ENCODE measurements at regions not wholly inside any gene's neighbourhood (a gene's known extent, or its start where the extent isn't known, plus 50 kb on each side); places are given as distances from the start of the nearest gene placed in this dataset.

DNA sequence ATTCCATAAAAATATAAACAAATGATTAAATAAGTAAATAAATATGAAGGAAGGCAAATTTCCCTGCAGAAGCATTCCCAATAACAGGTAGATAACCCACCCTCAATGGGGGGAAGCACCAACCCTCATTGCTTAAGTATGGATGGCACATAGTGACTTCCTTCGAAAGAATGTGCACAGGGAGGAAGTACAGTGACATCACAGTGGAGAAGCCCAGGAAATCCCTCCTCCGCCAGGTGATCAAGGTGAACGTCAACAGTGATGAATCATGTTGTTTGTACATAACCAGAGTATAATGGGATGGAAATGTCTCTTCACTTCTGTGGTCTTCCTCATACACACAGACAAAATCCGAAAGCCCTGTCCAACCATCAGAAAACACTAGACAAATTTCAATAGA lies 267.9 kb downstream of the THBS2 start:
- TF ChIP-seq, protein P1, sequence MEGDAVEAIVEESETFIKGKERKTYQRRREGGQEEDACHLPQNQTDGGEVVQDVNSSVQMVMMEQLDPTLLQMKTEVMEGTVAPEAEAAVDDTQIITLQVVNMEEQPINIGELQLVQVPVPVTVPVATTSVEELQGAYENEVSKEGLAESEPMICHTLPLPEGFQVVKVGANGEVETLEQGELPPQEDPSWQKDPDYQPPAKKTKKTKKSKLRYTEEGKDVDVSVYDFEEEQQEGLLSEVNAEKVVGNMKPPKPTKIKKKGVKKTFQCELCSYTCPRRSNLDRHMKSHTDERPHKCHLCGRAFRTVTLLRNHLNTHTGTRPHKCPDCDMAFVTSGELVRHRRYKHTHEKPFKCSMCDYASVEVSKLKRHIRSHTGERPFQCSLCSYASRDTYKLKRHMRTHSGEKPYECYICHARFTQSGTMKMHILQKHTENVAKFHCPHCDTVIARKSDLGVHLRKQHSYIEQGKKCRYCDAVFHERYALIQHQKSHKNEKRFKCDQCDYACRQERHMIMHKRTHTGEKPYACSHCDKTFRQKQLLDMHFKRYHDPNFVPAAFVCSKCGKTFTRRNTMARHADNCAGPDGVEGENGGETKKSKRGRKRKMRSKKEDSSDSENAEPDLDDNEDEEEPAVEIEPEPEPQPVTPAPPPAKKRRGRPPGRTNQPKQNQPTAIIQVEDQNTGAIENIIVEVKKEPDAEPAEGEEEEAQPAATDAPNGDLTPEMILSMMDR (IDR thresholded peaks at IDR 0.05; ENCODE audit: low read depth, low read length, missing control alignments): no peak
- no peak for DNase-seq
- in situ Hi-C loops (cut with HindIII; ENCODE audit: low pct_ligation_motif_present, low sequenced_read_pairs): no loop called here
- Histone ChIP-seq H3K27me3 (replicated peaks) (no peaks in the 10 kb centered on the region), H3K36me3 (replicated peaks) (no peaks in the 10 kb centered on the region), H3K27ac (no peak overlapping the region), H3K4me3 (ENCODE audit: low read depth, low read length) (no peak overlapping the region)

DNA sequence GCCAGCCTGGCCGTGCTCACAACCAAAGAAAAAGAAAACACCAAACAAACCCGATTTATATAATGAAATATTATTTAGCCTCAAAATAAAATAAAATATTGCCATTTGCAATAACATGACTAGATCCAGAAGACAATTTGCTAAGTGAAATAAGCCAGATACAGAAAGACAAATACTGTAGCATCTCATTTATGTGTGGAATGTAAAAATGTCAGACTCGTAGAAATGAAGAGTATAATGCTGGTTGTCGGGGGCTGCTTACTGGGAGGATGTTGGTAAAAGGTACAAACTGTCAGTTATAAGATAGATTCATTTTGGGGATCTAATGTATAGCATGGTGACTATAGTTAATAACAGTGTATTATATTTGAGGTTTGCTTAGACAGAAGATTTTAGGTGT lies 269.7 kb downstream of the THBS2 start:
- Histone ChIP-seq H3K36me3 (replicated peaks) (no peaks in the 10 kb centered on the region), H3K27ac (no peak overlapping the region), H3K27me3 (replicated peaks) (no peaks in the 10 kb centered on the region), H3K4me3 (ENCODE audit: low read depth, low read length) (no peak overlapping the region)
- no peak for DNase-seq
- in situ Hi-C loops (cut with HindIII; ENCODE audit: low pct_ligation_motif_present, low sequenced_read_pairs): no loop called here
- TF ChIP-seq, protein P1 (IDR thresholded peaks at IDR 0.05; ENCODE audit: low read depth, low read length, missing control alignments): no peak

DNA sequence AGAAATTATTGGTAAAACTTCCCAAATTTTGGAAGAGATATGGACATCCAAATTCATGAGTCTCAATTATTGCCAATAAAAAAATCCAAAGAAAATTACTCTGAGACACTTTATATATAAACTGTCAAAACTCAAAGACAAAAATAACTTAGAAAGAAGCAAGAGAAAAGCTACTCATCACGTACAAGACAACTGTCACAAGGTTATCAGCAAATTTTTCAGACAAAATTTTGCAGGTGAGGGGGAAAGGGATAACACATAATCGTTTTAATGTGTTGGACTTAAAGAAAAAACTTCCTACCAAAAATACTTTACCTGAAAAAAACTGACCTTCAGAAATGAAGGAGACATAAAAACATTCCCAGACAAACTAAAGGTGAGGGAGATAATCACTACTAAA lies 272.5 kb downstream of the THBS2 start:
- in situ Hi-C loops (cut with HindIII; ENCODE audit: low pct_ligation_motif_present, low sequenced_read_pairs): no loop called here
- TF ChIP-seq, protein P1 (IDR thresholded peaks at IDR 0.05; ENCODE audit: low read depth, low read length, missing control alignments): no peak
- Histone ChIP-seq H3K27me3 (replicated peaks) (no peaks in the 10 kb centered on the region), H3K4me3 (ENCODE audit: low read depth, low read length) (no peak overlapping the region), H3K36me3 (replicated peaks) (no peaks in the 10 kb centered on the region), H3K27ac (no peak overlapping the region)
- no peak for DNase-seq

DNA sequence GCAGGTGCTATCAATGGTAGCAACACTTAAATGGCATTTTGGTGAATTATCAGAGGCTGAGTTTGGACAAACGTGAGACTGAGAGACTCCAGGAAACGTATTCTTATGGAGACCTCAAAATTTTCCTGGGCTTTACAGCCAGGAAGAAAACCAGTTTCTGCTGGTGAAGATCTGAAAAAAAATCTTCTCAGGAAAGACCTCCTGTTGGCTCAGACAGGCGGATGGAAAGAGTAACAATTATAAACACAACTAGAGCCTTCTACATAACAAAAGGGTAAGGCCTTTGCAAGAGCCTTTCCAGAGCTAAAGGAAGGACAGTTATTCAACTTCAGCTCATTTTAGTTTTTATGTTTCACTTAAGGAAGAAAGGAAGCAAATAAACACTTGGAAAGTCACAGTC lies 274.4 kb downstream of the THBS2 start:
- no peaks in the 10 kb centered on the region for H3K36me3 ChIP-seq (replicated peaks)
- no peak for DNase-seq
- TF ChIP-seq, protein P1 (IDR thresholded peaks at IDR 0.05; ENCODE audit: low read depth, low read length, missing control alignments): no peak
- H3K27me3 ChIP-seq (replicated peaks): no peaks in the 10 kb centered on the region
- no peak overlapping the region for H3K4me3 ChIP-seq (ENCODE audit: low read depth, low read length)
- H3K27ac ChIP-seq: no peak overlapping the region
- in situ Hi-C loops (cut with HindIII; ENCODE audit: low pct_ligation_motif_present, low sequenced_read_pairs): no loop called here

DNA sequence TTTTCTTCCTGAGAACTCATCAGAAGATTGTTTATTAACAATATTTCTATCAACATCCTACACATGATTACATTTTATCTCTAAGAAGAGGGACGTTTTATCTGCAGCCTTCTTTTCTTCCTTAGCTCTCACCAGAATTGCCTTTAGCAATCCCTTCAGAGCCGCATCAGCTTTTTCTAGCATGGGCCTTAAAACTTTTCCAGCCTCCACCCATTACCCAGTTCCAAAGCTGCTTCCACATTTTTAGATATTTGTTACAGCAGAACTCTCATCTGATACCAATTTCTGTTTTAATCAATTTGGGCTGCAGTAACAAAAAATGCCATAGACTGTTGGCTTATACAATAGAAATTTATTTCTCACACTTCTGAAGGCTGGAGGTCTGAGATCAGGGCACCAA lies 281.5 kb downstream of the THBS2 start:
- DNase-seq: no peak
- in situ Hi-C loops (cut with HindIII; ENCODE audit: low pct_ligation_motif_present, low sequenced_read_pairs): no loop called here
- Histone ChIP-seq H3K27ac (no peak overlapping the region), H3K27me3 (replicated peaks) (no peaks in the 10 kb centered on the region), H3K36me3 (replicated peaks) (no peaks in the 10 kb centered on the region), H3K4me3 (ENCODE audit: low read depth, low read length) (no peak overlapping the region)
- TF ChIP-seq, protein P1 (IDR thresholded peaks at IDR 0.05; ENCODE audit: low read depth, low read length, missing control alignments): no peak

DNA sequence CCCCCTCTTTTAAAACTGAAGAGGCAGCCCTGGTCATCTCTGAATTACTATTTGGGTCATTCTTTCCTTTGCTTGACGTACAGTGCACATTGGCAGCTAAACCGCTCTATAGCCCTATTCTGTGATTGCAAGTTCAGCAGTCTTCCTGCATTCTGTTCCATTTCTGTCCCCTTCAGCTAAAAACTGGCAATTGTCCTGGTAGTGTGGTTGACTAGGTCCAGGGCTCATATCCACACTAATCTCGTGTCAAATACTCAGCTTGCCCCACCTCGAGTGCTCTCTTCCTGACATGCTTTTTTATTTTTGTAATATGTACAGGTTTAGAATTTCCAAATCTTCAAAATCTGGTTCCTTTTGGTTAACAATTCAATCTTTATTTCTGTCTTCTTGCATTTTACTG lies 282.1 kb downstream of the THBS2 start:
- in situ Hi-C loops (cut with HindIII; ENCODE audit: low pct_ligation_motif_present, low sequenced_read_pairs): no loop called here
- DNase-seq: no peak

More for the DNA sequence above, 282.1 kb downstream of the THBS2 start:
- Histone ChIP-seq H3K27me3 (replicated peaks) (no peaks in the 10 kb centered on the region), H3K4me3 (ENCODE audit: low read depth, low read length) (no peak overlapping the region), H3K36me3 (replicated peaks) (no peaks in the 10 kb centered on the region), H3K27ac (no peak overlapping the region)
- TF ChIP-seq, protein P1 (IDR thresholded peaks at IDR 0.05; ENCODE audit: low read depth, low read length, missing control alignments): no peak

All from brain microvascular endothelial cell (primary cell).